ENCODE measurements at regions not wholly inside any gene's neighbourhood (a gene's known extent, or its start where the extent isn't known, plus 50 kb on each side); places are given as distances from the start of the nearest gene placed in this dataset.
"Not testable (repeated sequence)": the region's sequence is repeated elsewhere in the genome, so short reads cannot be mapped to it uniquely, and the experiment has no call there.

DNA sequence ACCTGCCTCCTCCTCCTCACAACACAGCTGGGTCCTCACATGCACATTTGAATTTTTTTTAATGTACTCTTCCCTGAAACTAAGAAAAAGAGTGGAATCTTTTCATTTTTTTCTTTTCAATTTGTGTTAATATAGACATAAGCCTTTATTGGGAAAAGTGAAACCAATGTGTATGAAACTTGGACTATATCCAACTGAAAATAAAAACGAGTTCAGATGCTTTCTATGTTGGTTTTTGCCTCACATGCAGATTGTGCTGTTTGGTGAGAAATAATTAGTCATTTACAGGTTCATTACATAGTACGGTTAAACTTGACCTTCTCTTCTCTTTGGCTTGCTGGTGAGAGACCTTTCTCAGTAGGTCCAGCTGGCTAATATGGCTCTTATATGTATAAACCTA, 515.2 kb upstream of the FANCL start:
- DNase-seq (ENCODE audit: low read depth), result no peak
- CTCF ChIA-PET, result interaction anchor here (0.6 kb wide), 1 partner anchor 17 kb away, joined by 3 read pairs; no protein-coding TSS in a partner anchor
- Histone ChIP-seq H3K27me3 (ENCODE audit: control insufficient read depth, insufficient read depth, low read length) (peaks cover 2% of the 10 kb centered on the region; the same call in 1 of the 2 replicates), H3K4me3 (ENCODE audit: low read depth, low read length) (no peak overlapping the region), H3K36me3 (ENCODE audit: control insufficient read depth, insufficient read depth, low read length) (no peaks in the 10 kb centered on the region)
- TF ChIP-seq, protein P1, sequence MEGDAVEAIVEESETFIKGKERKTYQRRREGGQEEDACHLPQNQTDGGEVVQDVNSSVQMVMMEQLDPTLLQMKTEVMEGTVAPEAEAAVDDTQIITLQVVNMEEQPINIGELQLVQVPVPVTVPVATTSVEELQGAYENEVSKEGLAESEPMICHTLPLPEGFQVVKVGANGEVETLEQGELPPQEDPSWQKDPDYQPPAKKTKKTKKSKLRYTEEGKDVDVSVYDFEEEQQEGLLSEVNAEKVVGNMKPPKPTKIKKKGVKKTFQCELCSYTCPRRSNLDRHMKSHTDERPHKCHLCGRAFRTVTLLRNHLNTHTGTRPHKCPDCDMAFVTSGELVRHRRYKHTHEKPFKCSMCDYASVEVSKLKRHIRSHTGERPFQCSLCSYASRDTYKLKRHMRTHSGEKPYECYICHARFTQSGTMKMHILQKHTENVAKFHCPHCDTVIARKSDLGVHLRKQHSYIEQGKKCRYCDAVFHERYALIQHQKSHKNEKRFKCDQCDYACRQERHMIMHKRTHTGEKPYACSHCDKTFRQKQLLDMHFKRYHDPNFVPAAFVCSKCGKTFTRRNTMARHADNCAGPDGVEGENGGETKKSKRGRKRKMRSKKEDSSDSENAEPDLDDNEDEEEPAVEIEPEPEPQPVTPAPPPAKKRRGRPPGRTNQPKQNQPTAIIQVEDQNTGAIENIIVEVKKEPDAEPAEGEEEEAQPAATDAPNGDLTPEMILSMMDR (IDR thresholded peaks at IDR 0.05; ENCODE audit: insufficient read depth, low read depth, low read length), result no peak
- POLR2A ChIA-PET, result no interaction called here

DNA sequence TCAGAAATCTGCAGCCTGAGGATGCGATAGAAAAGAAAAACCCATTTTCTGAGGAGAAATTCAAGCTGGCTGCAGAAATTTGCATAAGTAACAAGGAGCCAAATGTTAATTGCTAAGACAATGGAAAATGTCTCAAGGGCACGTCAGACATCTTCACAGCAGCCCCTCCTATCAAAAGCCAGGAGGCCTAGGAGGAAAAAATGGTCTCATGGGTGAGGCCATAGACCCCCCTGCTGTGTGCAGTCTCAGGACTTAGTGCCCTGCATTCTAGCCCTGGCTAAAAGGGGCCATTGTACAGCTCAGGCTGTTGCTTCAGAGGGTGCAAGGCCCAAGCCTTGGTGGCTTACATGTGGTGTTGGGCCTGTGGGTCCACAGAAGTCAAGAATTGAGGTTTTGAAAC, 511.4 kb upstream of the FANCL start:
- H3K4me3 ChIP-seq (ENCODE audit: low read depth, low read length); H3K36me3 ChIP-seq (ENCODE audit: control insufficient read depth, insufficient read depth, low read length); DNase-seq (ENCODE audit: low read depth); H3K27me3 ChIP-seq (ENCODE audit: control insufficient read depth, insufficient read depth, low read length); POLR2A ChIA-PET; CTCF ChIA-PET: not testable (repeated sequence)

DNA sequence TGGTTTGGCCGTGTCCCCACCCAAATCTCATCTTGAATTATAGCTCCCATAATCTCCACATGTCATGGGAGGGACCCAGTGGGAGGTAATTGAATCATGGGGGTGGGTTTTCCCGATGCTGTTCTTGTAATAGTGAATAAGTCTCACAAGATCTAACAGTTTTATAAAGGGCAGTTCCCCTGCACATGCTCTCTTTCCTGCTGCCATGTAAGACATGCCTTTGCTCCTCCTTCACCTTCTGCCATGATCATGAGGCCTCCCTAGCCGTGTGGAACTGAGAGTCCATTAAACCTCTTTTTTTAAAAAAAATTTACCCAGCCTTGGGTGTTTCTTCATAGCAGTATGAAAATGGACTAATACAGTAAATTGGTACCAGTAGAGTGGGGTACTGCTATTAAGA, 510.6 kb upstream of the FANCL start:
- POLR2A ChIA-PET; H3K4me3 ChIP-seq (ENCODE audit: low read depth, low read length); H3K27me3 ChIP-seq (ENCODE audit: control insufficient read depth, insufficient read depth, low read length); H3K36me3 ChIP-seq (ENCODE audit: control insufficient read depth, insufficient read depth, low read length); CTCF ChIA-PET; DNase-seq (ENCODE audit: low read depth): not testable (repeated sequence)

DNA sequence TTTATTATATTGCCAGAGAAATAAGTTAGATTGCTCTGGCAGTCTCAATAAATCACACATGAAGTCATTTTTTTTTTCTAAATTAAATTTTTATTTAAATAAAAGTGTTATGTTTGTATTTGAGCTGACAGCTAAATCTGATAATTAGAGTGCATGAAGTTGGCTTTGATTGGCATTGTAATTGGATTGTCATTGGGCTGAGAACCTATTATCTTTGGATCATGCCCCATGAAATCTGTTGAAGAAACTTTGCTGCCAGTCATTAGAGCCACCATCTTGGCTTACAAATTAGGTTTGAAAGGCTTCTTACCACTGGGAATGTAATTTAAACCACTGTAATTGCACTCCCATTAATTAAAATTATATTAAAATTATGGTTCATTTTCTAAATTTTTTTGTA, 507.9 kb upstream of the FANCL start:
- TF ChIP-seq, protein P1 (IDR thresholded peaks at IDR 0.05; ENCODE audit: insufficient read depth, low read depth, low read length), result no peak
- DNase-seq (ENCODE audit: low read depth), result no peak
- no peak overlapping the region for H3K4me3 ChIP-seq (ENCODE audit: low read depth, low read length)
- ChIA-PET POLR2A (no interaction called here), CTCF (no interaction called here)
- no peaks in the 10 kb centered on the region for H3K27me3 ChIP-seq (ENCODE audit: control insufficient read depth, insufficient read depth, low read length)
- no peaks in the 10 kb centered on the region for H3K36me3 ChIP-seq (ENCODE audit: control insufficient read depth, insufficient read depth, low read length)

DNA sequence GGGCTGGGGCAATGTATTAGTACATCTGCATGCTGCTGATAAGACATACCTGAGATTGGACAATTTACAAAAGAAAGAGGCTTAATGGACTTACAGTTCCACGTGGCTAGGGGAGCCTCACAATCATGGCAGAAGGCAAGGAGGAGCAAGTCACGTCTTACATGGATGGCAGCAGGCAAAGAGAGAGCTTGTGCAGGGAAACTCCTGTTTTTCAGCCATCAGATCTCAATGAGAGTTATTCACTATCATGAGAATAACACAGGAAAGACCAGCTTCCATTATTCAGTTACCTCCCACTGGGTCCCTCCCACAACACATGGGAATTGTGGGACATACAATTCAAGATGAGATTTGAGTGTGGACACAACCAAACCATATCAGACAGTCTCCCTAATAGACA, 504.2 kb upstream of the FANCL start:
- DNase-seq (ENCODE audit: low read depth); H3K36me3 ChIP-seq (ENCODE audit: control insufficient read depth, insufficient read depth, low read length); H3K4me3 ChIP-seq (ENCODE audit: low read depth, low read length); H3K27me3 ChIP-seq (ENCODE audit: control insufficient read depth, insufficient read depth, low read length); POLR2A ChIA-PET: not testable (repeated sequence)
- CTCF ChIA-PET, result interaction anchor here (0.6 to 1.1 kb wide), 3 partner anchors 917 to 1836 kb away, joined by 3 to 4 read pairs (median 3); no protein-coding TSS in a partner anchor

DNA sequence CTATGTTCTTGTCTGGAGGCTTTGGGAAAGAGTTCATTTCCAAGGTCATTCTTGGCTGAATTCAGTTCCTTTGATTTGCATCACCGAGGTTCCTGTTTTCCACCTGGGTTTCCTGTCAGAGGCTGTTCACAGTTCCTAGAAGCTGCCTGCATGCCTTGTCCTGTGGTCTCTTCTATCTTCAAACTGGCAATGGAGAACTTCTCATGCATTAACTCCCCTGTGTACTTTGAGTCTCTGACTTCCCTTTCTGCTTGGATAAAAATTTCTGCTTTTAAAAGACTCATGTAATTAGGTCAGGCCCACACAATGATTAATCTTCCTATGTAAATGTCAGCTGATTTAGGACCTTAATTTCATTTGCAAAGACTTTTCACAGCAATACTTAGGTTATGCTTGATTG, 499.3 kb upstream of the FANCL start:
- DNase-seq (ENCODE audit: low read depth), result no peak
- ChIA-PET CTCF (no interaction called here), POLR2A (no interaction called here)
- Histone ChIP-seq H3K36me3 (ENCODE audit: control insufficient read depth, insufficient read depth, low read length) (no peaks in the 10 kb centered on the region), H3K4me3 (ENCODE audit: low read depth, low read length) (no peak overlapping the region), H3K27me3 (ENCODE audit: control insufficient read depth, insufficient read depth, low read length) (no peaks in the 10 kb centered on the region)
- TF ChIP-seq, protein P1 (IDR thresholded peaks at IDR 0.05; ENCODE audit: insufficient read depth, low read depth, low read length), result no peak

DNA sequence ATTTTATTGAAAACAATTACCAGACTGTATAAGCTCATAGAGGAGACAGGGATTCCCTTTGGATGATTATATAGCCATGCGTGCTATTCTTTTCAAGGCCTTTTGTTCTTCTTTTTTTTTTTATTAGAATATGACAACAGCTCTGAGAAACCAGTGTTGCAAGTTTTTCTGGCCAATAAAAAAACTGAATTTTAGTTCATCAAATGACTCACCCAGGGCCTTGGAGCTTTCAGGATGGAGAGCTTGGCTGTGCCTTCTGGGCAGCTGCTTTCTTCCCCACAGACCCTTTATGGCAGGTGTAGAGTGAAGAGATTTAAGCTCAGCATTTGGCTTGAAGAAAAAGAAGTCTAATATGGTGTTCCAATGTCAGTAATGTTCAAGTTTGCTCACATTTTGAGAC, 497.9 kb upstream of the FANCL start:
- DNase-seq (ENCODE audit: low read depth), result no peak
- no peaks in the 10 kb centered on the region for H3K27me3 ChIP-seq (ENCODE audit: control insufficient read depth, insufficient read depth, low read length)
- ChIA-PET CTCF (no interaction called here), POLR2A (interaction anchor here (0.6 kb wide), 1 partner anchor 309 kb away, joined by 3 read pairs; no protein-coding TSS in a partner anchor)
- H3K36me3 ChIP-seq (ENCODE audit: control insufficient read depth, insufficient read depth, low read length), result no peaks in the 10 kb centered on the region
- TF ChIP-seq, protein P1 (IDR thresholded peaks at IDR 0.05; ENCODE audit: insufficient read depth, low read depth, low read length), result no peak
- H3K4me3 ChIP-seq (ENCODE audit: low read depth, low read length), result no peak overlapping the region
